GM21825 (cell line): ENCODE measurements at regions not wholly inside any gene's neighbourhood (a gene's known extent, or its start where the extent isn't known, plus 50 kb on each side); places are given as distances from the start of the nearest gene placed in this dataset.

Experiments used
- ATAC-seq: cut with Tn5 transposase; IDR thresholded peaks from one replicate; pipeline ENCODE4 v1.9.1; 2021; ENCODE audit warnings: mild to moderate bottlenecking, moderate library complexity; ENCODE audit not compliant: unreplicated experiment

DNA sequence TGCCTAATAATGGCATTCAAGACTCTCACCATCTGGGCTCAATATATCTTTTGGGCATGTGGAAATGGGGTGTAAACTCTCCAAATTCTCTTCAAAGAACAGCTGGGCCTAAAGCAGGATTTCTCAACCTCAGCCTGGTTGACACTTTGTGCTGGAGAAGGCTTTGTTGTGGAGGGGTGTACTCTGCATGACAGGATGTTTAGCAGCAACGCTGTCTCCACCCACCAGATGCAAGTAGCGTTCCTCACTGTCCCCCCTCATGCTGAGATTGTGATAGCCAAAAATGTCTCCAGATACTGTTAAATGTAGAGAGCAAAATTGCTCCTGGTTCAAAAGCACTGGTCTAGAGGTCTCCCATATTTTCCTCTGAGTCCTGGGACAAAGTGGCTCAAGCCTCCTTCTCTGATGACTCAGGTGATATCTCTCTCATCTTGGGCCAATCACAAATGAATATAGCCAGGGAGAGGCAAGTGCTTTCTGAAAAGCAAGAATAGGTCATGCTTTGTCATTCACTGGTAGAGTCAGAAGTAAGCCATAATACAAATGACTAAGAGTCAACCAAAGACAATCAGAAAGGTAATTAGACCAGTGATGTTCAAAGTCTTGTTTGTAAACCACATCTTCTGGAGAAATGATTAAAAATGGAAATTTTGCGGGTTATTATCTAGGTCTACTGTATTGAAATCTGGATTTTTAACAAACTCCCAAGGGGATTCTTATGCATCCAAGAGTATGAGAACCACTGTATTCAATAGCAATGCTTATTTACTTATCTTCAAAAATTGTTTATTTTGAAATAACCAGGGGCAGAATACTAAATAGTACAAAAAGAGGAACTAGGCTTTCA is 330.8 kb downstream of the PTEN start:
- ATAC-seq, result no peak

DNA sequence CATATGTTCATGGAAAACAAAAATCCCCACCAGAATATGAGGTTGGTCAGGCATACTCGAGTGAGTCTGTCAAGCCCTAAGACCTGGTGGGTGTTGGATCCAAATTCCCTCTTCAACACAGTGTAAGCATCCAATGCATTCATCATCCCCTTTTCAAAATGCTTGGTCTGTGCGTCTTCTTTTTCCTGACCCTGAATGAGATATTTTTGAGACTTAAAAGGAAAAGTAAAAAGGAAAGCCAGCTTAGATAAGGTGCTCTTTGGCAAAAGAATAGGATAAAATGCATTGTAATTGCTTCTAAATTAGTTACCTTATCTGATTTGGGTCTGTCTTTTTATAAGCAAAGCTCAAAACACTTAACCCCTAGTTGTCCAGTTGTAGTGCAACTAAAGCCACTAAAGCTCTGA is 331.5 kb downstream of the PTEN start:
- no peak for ATAC-seq

DNA sequence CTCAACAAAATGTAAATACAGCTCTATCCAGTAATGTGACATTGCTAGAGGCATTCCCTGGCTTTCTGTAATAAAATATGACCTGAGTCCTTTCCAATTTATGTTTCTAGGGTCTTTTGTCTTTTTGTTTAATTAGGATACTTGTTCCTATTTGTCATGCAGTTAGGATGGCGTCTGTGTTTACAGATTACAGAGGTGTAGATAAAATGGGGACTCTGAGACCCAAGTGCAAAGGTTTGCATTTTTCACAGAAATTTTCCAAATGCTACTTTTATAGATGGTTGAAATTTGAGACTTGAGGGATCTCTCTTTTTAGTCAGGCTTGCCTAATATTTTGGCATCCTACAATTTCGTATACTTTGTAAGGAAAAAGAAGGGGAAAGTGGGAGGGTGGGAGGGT is 332.4 kb downstream of the PTEN start:
- ATAC-seq, result no peak

DNA sequence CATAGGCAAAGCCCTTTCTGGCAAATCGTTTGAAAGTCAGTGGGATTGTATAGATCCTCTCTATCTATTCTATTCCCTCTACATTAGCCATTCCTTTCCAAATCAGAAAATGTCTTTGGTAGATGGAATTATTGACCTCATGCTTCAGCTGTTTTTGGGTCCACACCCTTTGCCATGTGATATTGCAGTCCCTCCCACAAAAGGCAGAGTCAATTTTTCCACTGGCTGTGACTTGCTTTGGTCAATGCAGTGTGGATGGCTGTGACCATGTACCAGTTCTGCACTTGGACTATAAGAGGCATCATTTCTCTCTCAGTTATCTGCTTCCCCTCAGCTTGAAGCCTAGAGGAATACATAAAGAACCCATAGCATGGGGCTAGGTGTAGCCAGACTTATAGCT is 332.9 kb downstream of the PTEN start:
- ATAC-seq, result no peak

DNA sequence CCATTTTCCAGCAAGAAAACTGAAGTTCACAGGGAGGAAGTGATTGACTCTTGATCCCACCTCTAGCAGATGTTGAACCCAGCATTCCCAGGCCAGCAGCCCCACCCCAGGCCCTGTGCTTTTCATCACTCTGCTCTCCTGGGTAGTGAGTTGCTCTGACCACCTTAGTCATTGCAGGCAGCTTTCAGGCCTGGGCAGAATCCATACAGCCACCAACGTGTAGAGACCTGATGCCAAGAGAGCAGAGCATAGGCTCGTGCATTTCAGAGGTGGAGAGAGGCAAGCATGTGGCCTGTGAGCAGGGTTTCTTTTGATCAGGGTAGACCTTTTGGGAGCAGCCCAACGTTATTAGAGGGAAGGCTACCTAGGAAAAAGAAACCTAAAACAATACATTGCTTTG is 334.6 kb downstream of the PTEN start:
- ATAC-seq, result no peak

DNA sequence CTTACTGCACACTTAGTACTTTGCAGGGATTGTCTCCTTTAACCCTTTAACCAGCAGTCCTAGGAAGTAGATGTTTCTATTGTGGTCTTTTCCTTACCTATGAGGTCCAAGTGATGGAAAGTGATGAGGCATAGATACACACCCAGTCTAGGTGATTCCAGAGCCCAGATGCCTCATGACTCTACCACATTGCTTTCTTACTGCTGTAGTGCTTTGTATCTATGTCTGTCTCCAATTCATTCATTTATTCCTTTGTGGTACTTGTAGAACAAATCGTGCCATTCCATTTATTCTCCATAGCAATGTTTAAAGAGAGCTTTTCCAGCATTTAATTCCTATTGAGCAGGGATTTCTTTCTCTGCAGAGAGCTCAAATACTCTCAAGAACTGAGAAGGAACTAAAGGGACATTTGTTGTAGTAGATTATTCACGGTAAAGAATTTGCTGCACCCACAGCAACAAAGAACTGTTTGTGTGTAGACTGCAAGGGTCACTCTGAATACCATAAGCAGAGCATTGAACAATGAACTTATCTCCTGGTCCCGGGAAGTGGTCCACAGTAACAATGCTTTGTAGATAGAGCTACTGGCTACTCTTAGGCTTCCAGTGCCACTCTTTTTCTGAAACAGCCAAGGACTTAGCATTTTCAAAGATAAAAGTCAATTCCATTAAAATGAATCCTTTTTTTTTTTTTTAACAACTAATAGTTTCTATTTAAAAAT is 337.0 kb downstream of the PTEN start:
- no peak for ATAC-seq

DNA sequence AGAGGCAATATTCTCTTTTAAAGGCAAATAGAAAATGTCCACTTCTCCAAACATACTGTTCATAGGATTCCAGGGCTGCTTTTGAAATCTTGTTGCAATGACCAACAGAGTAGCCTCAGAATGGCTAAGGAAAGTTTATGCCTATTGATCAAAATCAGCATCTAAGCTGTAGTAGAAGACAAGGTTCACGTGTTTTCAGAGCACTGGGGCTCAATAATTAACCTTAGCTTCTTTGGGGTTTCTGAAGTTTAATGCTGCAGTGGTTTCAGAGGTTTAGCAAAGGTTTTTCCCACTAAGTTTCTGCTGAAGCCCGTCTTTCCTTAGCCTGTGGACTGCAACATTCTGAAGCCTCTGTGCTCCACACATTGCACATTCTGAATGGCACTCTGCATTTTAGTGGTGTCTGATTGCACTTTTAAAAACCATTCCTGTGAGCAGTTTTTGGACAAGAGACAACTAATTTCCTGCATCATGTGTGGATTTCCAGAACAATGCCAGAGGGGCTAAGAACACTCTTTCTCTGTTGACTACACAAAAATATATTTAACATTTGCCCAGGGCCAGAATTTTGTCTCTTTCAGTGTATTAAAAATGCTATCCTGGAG is 342.5 kb downstream of the PTEN start:
- ATAC-seq, result no peak

DNA sequence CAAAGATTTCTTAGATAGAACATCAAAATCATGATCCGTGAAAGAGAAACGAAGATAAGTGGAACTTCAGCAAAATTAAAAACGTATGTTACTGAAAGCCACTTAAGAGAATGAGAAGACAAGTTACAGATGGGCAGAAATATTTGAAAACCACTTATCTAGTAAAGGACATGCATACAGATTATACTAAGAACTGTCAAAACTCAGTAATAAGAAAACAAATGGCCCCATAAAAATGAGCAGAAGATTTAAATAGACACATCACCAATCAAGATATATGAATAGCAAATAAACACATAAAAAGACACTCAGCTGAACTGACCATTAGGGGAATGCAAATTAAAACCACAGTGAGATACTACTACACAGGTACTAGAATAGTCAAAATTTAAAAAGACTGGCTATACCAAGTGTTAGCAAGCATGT is 343.7 kb downstream of the PTEN start:
- ATAC-seq, result no peak

DNA sequence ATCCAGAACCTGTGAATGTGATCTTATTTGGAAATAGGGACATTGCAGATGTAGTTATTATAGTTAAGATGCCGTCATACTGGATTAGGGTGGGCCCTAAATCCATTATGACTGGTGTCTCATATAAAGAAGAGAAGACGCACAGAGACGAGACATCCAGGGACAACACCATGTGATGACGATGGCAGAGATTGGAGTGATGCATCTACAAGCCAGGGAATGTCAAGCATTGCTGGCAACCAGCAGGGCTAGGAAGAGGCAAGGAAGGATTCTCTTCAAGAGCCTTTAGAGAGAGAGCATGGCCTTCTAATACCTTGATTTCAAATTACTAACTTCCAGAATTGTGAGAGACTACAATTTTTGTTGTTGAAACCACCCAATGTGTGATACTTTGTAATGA is 345.8 kb downstream of the PTEN start:
- no peak for ATAC-seq

DNA sequence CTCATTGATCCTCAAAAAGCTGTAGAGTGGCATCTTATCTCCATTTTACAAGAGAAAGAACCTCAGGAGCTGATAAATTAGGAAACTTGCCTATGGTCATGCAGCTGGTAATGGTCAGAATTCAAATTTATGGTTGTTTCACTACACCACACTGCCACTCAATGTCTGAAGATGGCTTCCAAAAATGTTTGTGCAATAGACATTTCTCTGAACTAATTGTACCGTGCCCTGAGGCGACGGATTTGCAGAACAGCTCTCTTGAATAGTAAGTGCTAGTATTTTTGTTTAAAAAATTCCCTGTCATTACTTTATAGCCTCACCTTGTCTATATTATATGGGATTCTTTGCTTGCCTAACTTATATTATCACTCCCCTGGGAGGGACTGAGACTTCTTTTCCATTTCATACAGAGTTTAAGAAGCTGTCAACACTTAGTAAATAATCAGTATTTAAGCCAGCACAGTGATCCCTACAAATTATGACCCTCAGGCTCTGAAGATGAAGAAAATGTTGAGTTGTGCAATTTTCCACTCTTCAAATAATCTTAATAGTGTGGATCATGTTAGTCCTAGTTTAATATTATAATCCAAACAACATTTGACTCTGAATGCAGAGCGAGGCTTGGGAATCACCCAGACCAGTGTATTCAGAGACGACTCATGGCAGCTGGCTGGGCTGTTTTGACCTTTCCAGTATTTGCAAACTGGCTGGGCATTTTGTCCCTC is 346.6 kb downstream of the PTEN start:
- no peak for ATAC-seq

DNA sequence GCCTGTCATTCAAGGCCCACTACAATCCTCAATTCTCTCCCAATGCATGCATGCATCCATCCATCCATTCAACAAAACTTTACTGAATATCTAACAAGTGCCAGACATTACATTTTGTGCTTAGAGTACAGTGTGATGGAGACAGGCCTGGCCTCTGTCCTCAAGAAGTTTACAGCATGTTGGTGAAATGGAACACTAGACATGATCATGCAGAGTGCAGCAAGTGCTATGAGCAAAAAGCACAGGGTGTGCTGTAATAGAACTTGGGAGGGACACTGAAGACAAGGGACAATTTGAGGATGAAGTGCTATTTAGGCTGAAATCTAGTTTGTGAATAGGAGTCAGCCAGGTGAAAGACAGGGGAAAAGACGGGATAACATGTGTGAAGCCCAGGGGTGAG is 347.8 kb downstream of the PTEN start:
- no peak for ATAC-seq

DNA sequence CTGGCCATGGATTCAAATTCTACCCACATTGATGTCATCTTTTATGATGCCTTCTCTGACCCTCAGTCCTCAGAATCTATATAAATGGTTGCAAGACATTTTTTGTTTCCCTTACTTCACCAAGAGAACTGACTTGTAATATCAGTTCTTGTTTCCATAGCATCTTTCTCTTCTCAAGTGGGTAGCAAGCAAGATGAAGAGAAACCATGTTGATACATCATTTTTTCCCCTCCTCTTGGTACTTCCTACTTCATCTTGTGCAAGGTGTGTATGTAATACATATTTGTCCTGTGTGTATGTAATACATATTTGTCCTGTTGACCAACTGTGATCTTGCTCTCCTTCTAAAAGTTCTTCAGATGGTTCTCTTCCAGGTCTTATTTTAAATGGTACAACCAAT is 348.6 kb downstream of the PTEN start:
- ATAC-seq, result no peak

DNA sequence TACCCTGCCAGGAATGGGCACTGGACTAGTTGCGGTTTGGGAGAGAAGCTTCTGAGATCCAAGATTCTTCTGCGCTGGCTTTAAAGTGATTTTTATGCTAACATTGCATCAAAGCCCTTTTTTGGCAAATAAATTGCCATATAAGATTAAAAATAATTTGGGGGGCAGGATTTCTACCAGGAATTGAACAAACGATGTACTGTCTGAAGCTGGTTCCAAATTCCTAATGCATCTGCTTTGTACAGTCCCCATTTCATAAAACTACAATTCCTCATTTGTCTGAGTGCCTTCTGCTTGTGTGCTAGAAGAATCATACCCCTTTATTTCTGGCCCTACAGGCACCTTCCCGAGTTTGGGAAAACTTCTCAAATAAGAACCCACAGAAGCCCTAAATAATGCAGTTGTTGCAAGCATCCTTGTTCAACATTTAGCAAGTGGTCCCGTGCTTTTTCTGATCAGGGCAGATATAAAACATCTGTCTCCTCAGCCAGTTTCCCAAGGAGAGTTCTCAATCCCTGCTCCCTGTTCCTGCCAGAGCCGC is 349.7 kb downstream of the PTEN start:
- ATAC-seq, result no peak

DNA sequence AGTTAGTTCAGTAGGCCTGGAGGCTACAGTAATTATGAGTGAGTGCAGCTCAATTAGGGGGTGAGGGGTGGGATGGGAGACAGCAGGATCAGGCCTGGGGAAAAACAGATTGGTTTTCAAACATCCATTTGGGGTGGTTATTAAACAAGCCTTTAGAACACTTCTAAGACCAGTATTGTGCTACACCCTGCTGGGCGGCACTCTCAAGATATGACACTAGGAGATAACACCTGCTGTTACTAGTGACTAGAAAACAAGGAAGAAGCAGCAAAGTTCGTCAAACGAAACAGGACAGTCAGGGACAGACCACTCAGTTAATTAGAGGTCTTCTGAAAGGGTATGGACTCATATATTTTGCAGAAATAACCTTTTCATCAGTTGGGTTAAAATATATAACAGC is 353.6 kb downstream of the PTEN start:
- ATAC-seq, result peak; percentile 61

DNA sequence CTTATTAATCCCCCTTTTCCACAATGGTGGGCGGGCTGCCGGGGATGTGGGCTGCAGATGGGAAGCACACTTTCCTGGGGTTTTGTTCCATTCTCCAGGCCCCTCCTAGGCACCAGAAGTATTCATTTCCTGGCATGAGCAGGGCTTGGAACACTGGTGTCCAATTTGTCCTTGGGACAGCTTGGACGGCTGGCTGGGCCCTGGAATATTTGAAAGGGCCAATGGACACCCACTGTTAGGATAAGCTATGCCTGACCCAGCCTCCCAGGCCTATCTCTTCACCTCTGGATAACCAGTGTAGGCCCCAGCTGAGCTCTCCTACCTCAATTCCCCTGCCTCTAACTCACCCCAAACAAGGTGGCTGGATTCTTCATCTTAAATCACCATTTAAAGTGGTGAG is 354.9 kb downstream of the PTEN start:
- ATAC-seq, result no peak

DNA sequence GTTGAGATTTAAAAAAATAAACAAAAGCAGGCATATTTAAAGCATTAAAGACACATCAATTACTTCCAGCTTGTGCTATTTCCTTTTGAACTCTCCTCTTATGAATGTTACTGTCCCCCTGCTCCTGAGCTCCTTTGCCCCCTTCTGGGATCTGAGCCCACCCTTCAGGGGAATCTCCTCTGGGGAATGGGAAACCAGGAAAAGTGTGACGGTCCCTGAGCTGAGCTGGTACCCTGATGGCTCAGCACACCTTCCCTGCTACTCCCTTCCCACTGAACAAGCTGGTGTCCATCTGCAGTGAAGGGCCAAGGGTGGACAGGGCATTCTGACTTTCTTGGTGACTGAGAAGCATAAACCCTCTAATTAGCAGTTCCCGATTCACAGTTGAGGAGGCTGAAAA is 356.3 kb downstream of the PTEN start:
- ATAC-seq, result no peak

DNA sequence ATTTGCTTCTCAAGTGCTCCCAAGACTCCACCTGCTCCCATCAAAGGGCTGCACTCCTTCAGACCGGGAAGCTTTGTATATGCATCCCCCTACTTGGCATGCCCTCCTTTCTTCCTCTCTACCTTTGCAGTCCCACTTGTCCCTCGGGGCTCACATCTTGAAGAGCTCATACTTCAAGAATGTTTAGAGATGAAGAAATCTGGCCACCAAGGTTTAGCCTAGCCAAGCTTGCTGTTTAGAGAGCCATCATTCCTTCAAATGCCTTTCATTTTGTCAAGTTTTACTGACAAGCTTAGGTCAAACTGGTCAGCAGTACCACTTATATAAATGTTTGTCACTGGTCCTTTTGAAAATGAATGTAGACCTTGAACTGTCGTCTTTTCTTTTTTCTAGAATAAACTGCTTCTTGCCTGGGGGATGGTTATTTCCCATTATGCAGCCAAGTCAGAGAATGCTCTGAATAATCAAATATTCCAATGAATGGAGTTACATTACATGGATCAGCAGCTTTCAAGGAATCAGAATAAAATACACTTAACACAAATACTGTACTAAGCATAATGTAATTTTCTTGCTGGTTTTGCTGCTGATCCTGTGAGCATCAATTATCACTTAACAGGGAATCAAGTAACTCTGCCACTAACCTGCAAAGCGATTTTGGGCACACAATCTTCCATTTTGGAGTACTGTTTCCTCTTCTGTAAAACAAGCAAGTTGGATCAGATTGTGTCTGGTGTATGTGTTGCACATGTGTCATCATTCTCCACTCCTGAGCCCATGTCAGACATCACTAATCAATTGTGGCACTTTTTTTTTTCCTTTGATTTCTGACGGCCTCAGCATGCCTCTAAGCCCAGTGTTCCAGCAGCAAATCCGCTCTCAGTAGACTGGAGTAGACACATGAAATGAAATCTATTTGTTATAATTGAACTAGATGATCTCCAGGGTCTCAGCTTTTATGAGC is 357.9 kb downstream of the PTEN start:
- no peak for ATAC-seq

DNA sequence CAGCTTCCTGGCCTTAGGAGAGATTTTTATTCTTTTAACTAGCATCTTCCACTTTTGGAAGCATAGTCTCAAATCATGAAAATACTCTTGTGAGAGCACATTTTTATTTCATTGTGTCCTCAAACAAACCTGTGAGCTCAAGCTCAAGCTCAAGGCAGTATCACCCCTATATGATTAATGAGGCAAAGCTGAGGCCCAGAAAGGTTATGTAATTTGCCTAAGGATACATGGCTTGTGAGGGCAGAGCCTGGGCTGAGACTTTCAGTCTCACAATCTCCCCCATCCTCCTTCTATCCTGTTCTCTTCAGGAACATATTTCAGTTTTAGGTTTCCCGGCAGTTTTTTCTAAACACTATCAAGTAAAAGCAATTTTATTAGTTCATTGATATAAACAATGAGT is 359.5 kb downstream of the PTEN start:
- no peak for ATAC-seq
